HG03457 (cell line): ENCODE measurements at regions not wholly inside any gene's neighbourhood (a gene's known extent, or its start where the extent isn't known, plus 50 kb on each side); places are given as distances from the start of the nearest gene placed in this dataset.
"Not testable (repeated sequence)": the region's sequence is repeated elsewhere in the genome, so short reads cannot be mapped to it uniquely, and the experiment has no call there.

Experiments used
- ATAC-seq: cut with Tn5 transposase; IDR thresholded peaks from one replicate; pipeline ENCODE4 v1.9.1; 2021; ENCODE audit warnings: moderate number of reproducible peaks; ENCODE audit not compliant: unreplicated experiment

DNA sequence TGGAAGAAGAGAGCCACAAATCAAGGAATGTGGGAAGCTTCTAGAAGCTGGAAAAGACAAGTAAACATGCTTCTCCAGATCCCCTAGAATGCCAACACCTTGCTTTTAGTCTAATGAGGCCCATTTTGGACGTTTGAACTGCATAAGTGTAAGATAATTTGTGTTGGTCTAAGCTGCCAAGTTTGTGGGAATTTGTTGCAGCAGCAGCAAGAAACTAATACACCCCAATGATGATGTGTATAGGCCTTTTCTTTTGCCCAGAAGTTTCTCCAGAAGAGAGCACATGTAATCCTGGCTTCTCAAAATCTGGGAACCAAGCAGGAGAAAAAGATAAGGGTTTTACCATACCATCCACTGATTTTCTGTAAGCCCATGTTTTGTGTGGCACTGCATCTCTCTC, 96.1 kb upstream of the DPT start:
- no peak for ATAC-seq

DNA sequence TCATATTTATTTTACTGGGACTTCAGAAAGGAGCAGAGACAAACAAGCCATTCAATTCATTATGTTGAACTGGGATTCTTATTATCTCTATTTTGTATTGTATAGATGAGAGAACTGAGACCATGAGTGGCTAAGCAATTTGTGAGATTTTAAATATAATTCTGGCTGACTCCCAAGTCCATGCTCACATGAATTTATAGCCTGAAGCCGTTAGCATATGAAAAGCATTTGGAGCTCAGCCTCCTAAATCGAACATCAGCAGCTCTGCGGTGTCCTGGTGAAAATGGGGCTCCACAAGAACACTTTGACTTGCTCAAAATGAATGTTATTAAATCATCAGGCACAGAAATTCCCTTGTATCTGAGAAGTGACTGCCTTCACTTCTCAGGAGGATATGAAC, 96.8 kb upstream of the DPT start:
- no peak for ATAC-seq

DNA sequence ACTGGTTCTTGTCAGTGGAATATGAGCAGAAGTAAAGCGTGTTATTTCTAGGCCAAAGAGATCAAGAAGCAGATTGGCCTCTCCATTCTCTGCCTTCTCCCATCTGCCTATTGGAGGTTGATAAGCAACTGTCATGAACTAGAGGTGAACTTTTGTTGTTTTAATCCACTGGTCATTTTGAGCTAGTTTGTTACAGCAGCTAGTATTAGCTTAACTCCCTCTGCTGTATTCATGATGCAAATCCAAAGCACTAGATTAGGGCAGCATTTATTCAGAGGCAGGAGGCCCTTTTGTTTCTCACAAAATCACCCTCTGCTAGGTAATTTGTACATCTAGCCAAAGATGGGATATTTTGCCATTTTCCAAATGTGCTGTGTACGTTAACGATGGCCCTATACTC, 97.3 kb upstream of the DPT start:
- ATAC-seq: no peak

DNA sequence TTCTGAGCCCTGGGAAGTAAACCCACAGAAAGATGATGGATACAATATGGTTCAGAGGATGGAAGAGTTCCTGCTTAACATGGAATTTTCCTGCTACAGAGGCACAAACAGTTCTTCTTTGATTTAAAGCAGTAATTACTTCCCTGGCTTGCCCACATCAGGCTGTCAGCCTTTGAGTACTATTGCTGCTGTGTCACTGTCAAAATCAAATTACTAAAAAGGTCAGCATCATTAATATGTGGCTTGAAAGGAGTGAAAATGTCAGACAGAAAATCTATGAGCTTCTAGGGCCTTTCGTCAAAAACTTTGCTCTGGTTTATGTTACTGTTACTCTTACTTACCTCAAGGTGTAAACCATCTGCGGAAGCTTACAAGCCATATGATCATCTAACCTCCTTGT, 98.6 kb upstream of the DPT start:
- no peak for ATAC-seq

DNA sequence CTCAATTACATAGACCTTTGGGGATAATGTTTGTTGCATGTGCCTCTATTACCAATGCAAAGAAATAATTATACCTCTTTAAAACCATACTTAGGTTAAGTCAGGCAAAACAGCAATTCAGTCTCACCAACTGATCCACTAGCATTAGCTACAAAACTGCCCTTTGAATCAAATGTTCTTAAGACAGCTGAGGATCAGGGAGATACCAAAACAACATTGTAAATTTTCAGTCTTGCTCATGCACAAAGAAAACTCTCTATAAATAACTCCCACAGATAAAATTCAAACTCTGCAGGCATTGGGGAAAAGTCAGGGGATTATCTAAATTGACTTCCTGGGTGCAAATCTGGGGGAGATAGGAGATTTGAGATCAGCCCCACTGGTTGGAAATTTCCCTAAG, 100.9 kb upstream of the DPT start:
- no peak for ATAC-seq

DNA sequence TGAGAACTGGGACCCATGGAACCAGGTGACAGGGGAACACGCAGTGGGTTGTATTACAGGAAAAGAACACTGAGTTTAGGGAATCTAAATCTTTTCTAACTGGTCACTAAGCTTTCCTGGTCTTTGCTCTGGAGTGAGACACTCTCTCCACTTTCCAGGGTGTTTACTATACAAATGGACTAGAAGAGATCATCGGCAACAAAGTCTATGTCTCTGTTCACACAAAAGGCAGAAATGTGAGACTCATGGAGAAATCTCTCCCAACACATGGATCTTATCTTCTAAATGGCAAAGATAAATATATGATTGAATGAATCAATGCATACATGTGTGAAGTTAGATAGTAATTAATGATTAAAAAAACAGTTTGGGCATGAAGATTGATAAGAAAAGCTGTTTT, 101.6 kb upstream of the DPT start:
- ATAC-seq: no peak

DNA sequence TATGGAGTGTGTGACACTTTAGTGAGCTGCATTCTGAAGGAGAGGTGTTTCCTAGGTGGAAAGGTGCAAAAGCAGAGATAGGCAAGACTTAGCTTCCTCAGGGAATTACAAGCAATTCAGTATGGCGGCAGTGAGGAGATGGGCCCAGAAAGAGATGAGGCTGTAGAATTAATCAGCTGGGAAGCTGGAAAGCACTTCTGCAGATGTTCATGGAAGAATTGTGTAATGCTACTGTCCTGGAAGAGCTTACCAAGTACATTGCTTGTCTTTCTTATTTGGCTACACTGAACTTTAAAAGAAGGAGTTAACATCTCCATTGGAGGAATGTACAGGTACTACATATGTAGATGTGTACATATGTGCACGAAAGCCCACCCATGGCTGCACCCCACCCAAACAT, 103.7 kb upstream of the DPT start:
- ATAC-seq: no peak

DNA sequence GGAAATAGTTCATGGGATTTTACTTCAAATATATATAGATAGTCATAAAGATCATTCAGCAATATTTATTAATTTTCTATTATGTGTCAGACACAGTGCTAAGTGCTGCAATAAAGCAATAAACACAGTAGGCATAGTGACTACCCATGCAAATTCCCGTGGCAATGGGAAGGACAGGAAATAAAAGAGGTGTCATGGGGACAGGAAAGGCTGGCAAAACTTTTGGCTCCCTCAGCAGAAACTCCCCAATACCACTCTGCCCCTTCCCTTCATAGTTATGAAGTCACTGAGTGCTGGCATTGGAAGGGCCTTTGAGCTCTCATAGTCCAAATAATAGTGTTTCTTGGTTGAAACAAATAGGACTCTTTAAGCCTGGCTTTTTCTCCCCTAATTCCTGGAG, 104.4 kb upstream of the DPT start:
- no peak for ATAC-seq

DNA sequence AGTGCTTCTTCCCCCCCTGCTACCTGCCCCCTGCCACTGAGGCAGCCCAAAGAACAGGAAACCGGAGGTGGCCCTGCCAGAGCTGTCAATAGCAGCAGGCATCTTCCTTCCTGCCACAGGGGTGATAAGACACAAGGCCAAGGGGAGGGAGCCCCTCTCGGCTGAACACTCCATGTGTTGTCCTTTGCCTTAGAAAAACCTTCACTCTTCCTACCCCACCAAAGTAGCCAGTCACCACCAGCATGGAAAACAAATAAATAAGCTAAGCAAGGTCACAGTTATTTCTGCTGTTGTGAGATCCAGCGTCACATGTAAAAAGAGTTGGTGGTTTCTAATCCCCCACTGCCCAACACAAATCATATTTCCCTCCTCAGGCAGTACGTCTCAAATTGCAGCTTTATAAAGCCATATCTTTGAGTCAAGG, 104.8 kb upstream of the DPT start:
- no peak for ATAC-seq

DNA sequence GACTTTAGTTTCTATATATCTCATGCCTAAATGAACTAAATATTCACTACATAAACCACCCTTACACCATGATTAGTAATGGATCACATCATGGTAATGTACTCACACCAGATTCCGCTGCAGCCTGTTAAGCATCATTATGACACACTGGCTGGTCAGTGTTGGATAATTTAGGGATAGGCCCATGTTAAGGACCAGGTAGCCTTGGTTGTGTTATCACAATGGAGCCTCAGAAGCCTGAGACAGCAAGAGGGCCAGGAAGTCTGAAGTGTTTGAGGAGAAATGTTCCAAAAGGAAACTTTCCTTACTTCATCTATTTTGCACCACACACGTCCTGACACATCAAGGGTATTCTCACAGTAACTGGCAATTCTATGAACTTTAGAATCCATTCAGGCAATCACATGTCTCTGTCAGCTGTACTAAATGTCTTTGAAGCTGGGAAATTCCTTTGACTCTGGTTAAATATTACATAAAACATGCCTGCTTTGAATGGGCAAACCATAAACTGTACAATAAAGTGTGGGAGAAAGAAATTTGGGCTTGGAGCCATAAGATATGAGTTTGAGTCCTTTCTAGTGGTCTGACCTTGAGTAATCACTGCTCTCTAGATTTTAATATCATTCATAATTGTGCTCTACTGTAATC, 105.3 kb upstream of the DPT start:
- no peak for ATAC-seq

DNA sequence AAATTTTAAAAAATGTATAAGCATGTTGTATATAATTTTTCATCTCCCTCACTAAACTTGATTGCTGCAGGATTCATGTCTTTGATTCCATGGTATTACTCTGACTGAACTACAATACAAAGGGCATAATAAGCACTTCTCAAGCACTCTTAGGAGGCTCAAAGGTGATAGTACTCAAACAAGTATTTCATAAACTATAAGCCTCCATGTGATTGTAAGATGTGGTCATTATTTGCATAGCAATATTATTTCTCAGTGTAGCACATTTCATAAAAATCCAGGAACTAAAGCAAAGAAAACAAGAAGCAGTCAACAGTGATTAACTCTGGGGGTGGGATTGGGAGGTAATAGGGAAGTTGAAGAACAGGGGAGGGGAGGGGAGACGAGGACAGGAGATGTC, 106.2 kb upstream of the DPT start:
- no peak for ATAC-seq

DNA sequence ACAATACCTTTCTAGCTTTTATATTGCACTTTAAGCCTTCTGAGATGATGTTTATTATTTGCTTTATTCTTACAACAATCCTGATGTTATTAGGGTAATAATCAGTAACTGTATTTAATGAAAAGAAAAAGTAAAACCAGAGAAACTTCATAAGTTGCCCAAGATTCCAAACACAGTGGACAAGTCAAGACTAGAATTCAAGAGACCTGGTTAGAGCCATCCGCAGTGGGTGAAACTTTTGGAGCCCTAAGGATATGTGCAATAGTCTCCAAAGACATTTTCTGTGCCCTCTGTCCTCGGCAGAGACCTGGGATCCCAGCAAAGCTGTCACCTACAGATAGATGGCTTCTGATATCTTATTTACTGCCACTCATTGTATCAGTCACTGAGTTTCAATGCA, 106.8 kb upstream of the DPT start:
- ATAC-seq: no peak

DNA sequence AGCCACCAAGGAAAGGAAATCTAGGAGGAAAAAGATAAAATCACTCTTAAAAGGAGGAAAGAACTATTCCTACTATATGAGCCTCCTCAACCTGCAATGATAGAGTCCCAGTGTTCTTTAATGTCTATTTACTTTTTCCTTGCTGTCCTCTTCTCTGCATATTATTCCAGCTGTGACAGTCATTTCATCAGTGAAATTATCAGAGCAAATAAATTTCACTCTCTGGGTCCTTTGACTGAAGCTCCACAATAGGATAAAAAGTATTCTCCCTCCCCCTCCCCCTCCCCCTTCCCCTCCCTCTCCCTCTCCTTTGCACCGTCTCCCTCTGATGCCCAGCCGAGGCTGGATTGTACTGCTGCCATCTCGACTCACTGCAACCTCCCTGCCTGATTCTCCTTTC, 107.5 kb upstream of the DPT start:
- no peak for ATAC-seq

DNA sequence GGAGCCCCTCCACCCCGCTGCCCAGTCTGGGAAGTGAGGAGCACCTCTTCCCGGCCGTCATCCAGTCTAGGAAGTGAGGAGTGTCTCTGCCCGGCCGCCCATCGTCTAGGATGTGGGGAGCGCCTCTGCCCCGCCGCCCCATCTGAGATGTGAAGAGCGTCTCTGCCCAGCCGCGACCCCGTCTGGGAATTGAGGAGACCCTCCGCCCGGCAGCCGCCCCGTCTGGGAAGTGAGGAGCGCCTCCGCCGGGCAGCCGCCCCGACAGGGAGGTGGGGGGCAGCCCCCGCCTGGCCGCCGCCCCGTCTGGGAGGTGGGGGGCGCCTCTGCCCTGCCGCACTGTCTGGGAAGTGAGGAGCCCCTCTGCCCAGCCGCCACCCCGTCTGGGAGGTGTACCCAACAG, 108.2 kb upstream of the DPT start:
- ATAC-seq: not testable (repeated sequence)

DNA sequence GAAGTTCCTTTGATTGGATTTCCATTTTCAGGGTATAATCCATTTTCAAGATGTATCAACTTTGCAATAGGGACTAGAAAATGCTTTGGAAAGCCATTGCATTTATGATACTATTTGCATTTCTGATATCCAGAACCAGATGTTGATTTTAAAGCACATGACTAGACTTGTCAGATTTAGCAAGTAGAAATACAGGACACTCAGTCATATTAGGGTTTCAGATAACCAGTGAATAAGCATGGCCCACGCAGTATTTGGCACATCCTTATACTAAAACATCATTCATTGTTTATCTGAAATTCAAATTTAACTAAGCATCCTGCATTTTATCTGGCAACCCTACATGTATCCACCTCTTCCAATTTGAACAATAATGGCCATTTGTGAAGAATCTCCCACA, 113.3 kb upstream of the DPT start:
- no peak for ATAC-seq

DNA sequence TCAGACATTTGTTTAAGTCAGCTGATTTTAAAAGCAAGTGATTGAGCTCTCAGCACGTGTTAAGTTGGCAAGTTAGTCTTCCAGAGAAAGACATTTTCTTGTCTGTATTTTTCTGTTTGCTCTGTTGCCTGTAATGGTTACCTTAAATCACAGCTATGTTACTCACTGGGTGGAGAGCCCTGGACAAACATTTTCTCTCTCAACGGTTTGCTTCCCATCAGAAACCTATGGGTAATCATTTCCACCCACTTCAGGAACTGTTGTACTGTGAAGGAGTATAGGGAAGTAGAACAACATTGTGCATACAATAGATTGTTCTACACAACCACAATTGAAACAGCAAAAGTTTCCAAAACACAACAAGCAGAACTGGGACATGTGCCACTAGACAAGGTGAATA, 113.9 kb upstream of the DPT start:
- ATAC-seq: no peak

DNA sequence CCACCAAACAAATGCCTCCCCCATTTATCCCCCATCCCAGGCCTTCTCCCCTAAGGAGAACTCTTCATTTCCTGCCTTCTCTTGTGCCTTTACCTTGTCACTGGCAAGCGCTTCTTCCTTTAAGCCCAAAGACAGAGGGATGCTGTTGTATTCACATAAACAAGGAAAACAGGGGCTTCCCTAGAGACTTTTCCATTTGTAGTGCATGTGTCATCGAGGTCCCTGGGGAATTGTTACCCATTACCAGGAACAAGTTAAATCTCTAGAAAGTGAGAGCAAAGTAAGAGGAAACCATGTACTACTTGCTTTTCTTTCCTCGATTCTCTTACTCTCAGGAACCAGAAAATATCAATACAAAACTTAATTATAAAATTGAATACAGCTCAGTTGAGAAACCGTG, 114.4 kb upstream of the DPT start:
- no peak for ATAC-seq

DNA sequence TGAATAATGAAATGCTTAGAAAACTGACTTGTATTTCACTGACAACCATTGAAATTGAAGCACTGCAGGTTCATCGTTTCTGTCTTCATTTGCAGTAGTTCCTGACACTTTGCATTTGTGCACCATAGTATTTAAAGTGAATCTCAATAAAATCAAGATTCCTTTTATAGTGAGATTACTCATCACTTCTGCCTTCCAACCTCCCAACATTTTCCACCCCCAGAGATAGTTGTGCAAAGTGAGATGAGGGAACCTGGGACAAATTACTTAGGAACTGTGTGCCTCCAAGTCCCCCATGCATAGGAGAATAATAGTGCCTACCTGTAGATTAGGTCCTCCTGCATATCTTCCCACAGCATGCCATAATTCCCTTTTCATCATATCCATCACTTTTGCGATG, 114.9 kb upstream of the DPT start:
- no peak for ATAC-seq

DNA sequence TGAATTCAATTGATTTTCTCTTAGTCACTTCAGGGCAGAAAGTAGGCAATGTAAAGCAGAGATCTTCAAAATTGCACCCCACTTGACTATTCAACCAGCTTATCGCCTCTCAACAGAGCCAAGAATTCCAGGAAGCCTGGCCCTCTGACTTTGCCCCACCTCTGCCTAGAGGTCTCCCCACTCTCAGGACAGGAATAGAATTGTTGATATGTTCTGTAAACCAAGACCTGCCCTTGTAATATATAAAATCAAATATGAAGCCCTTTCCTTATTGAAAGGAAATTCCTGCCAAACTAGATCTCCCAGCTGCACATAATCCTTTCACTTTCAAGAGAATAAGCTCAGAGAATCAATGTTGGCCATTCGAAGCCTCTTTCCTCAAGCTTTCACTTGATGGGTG, 116.1 kb upstream of the DPT start:
- no peak for ATAC-seq

DNA sequence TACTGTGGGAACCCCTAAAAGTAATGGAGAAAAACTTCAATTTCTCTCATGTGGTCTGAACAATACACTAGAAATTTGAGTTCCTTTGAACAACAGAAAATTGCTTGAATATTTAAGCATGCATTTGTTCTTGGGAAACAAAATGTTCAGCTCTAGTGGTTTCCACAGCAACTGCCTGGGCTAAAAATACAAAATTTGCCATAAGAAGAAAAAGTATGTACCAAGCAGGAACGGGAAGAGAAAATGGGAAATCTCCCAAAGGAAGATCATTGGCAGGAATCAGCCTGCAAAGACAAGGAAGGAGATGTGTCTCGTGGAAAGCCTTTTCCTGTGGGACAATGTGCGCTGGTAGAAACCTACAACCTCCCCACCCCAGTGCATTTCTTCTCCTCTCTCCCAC, 119.0 kb upstream of the DPT start:
- no peak for ATAC-seq

DNA sequence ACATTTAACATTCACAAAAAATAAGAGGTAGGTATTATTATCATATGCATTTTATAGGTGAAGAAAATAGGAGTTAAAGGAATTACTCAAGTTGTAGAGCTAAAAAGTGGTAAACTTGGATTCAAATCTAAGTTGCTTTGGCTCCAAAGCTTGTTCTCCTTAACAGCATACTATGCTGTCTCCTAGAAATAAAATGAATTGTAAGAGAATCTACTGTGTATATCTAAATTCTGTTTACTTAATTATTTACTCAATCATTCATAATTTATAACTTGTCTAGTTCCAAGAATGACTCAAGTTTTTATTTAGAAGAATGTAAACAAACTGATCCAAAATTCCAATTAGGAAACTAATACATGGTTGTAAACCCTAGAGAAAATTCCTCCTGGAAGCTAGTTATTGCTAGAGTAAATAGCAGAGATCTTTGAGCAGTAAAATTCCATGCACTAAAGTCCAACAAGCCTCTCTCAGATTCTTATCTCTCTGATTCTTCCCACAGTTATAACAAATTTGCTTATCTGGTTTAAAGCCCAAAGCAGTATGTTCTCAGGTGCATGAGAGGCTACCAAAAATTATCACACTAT, 132.5 kb upstream of the DPT start:
- ATAC-seq: no peak

DNA sequence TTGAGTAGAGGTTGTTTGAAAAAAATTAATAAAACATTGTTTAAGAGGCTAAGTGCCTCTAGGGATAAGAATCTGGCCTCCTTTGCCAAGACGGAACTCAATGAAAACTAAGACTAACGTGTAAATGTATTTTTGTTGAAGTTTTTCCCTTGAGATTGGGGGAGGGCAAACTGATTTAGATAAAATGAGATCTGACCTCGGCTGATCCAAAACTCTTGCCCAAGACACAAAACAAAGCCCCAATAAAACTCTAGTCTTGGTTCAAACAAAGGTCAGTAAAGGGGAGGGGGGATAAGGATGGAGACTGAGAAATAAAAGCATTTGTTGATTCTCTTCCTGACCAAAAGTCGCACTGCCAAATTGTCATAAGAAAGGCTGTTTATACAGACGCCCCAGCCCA, 134.8 kb upstream of the DPT start:
- no peak for ATAC-seq

DNA sequence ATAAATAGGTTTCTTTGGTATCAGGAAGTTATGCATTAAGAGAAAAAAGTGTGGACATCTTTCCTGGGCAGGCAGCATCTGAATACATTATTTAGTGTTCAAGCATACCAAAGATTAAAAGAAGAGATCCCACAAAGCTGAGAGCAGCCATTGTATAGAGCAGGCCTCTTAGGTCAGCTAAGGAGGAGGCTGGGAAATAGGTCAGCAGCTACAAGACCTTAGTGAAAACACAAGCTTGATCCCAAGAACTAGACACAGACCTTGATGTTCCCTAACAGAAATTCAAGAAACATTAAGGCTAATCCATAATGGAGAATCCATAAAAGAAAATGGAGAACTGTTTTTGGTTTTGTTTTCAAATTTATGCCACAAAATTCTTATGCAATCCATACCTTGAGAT, 135.3 kb upstream of the DPT start:
- no peak for ATAC-seq
